GM21447 (cell line): ENCODE measurements at regions not wholly inside any gene's neighbourhood (a gene's known extent, or its start where the extent isn't known, plus 50 kb on each side); places are given as distances from the start of the nearest gene placed in this dataset.

Experiments
- ATAC-seq: cut with Tn5 transposase; IDR thresholded peaks from one replicate; pipeline ENCODE4 v1.9.1; 2021; ENCODE audit not compliant: unreplicated experiment

GRCh38 chr6:165960695-165961094 lies 207.0 kb downstream of the TBXT start:
- no peak for ATAC-seq

- no peak for ATAC-seq
These were observed 208.0 kb downstream of the TBXT start for GRCh38 chr6:165959627-165960026.

GRCh38 chr6:165956874-165957273 lies 210.8 kb downstream of the TBXT start:
- no peak for ATAC-seq

GRCh38 chr6:165952514-165952913 lies 215.1 kb downstream of the TBXT start:
- ATAC-seq: no peak

- ATAC-seq: no peak
These were observed 217.3 kb downstream of the TBXT start for GRCh38 chr6:165950316-165950715.

- no peak for ATAC-seq
These were observed 218.3 kb downstream of the TBXT start for GRCh38 chr6:165949324-165949723.

- ATAC-seq: no peak
These were observed 223.6 kb downstream of the TBXT start for GRCh38 chr6:165944002-165944466.

GRCh38 chr6:165941786-165942185 lies 225.9 kb downstream of the TBXT start:
- no peak for ATAC-seq

GRCh38 chr6:165941249-165941775 lies 226.3 kb downstream of the TBXT start:
- no peak for ATAC-seq

- ATAC-seq: no peak
These were observed 227.3 kb downstream of the TBXT start for GRCh38 chr6:165940366-165940765.

GRCh38 chr6:165939601-165940290 lies 227.9 kb downstream of the TBXT start:
- ATAC-seq: no peak

GRCh38 chr6:165939047-165939446 lies 228.6 kb downstream of the TBXT start:
- ATAC-seq: no peak

GRCh38 chr6:165937564-165938358 lies 229.9 kb downstream of the TBXT start:
- ATAC-seq: no peak

- ATAC-seq: no peak
These were observed 231.0 kb downstream of the TBXT start for GRCh38 chr6:165936660-165937059.

GRCh38 chr6:165936096-165936495 lies 231.6 kb downstream of the TBXT start:
- ATAC-seq: no peak

- no peak for ATAC-seq
These were observed 236.0 kb downstream of the TBXT start for GRCh38 chr6:165931675-165932074.

GRCh38 chr6:165930668-165931214 lies 236.9 kb downstream of the TBXT start:
- no peak for ATAC-seq

GRCh38 chr6:165929607-165930006 lies 238.0 kb downstream of the TBXT start:
- ATAC-seq: no peak

GRCh38 chr6:165926378-165926777 lies 241.3 kb downstream of the TBXT start:
- ATAC-seq: no peak

GRCh38 chr6:165925474-165926156 lies 242.0 kb downstream of the TBXT start:
- no peak for ATAC-seq

- ATAC-seq: no peak
These were observed 245.3 kb downstream of the TBXT start for GRCh38 chr6:165922309-165922794.
